EH (cell line): ENCODE measurements at regions not wholly inside any gene's neighbourhood (a gene's known extent, or its start where the extent isn't known, plus 50 kb on each side); places are given as distances from the start of the nearest gene placed in this dataset.
"Not testable (repeated sequence)": the region's sequence is repeated elsewhere in the genome, so short reads cannot be mapped to it uniquely, and the experiment has no call there.

Experiments used
- DNase-seq: peaks from one replicate; pipeline ENCODE4 v3.0.0-alpha.2; 2015; ENCODE audit warnings: low read depth

DNA sequence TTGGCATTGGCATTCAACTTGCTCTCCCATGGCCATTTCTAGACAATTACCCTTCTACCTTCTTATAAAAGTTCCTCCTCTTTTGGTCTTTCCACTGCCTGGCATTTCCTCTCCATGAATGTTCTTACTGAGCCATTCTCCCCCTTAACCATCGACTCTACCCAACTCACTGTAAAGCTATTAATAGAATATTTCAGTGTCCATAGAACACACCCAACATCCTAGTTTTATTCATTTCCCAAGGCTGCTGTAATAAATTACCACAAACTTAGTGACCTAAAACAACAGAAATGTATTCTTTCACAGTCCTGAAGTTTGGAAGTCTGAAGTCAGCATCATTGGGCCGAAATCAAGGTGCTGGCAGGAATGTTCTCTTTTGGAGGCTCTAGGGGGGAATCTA is 170.0 kb upstream of the ATP5MC3 start:
- DNase-seq: peak; percentile 8

DNA sequence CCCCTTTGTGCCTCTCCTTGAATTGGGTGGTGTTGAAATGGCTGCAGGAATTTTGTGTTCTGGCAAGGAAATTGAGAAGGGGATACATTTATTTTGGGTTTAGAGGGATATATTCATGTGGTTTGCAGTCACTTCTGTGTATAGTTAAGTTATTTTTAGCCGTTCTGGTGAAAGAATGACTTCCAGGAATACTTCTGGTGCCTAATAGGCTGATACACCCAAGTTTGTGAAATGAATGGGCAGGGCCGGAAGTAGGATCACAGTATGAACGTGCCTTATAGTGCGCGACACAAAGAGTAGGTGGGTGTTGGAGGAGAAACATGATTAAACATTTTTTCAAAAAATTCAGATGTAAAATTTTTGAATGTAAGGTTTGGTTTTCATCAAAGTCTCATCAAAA is 168.6 kb upstream of the ATP5MC3 start:
- DNase-seq: peak; percentile 34

DNA sequence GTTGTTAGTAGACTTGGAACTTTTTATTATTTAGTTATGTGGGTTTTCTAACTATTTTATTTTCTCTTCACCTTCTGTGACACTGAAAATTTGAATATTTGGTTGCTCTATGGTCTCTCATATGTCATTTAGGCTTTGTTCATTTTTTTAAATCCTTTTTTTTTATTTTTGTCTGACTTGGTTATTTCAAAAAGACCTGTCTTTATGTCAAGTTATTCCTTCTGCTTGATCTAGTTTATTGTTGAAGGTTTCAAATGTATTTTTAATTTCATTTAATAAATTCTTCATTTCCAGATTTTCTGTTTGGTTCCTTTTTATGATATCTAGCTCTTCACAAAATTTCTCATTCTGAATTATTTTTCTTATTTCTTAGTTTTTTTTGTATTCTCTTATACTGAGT is 160.6 kb upstream of the ATP5MC3 start:
- DNase-seq: no peak

DNA sequence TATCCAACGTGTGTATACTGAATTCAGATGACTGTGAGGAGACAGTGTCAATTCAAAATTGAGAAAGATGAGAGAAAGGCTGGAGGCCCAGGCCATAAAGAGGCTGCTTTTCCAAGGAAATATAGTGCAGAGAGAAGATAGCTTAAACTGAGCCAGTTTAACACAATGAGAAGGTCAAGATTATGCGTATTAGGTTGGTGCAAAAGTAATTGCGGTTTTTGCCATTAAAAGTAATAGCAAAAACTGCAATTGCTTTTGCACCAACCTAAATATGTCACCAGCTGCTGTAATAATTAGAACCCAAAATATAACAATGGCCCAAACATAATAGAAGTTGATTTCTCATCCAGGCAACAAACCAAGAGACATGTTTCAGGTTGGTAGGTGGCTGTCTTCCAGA is 148.7 kb upstream of the ATP5MC3 start:
- no peak for DNase-seq

DNA sequence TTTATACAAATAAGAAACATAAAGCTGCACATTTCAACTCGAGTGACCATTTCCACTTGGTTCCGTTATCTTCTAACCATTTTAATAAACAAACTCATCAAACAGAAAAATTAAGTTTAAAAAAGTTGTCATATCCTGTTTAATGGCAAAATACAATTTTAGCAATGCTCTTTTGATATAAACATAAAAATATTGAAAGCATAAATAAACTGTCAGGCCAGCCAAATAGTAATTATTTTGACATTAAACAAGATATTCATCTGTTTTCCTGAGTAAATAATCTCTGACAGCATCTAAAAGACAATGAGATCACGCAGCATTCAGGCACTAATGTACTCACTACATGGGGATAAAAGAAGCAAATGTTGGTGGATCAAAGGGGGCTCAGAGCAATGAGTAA is 145.3 kb upstream of the ATP5MC3 start:
- DNase-seq: no peak

DNA sequence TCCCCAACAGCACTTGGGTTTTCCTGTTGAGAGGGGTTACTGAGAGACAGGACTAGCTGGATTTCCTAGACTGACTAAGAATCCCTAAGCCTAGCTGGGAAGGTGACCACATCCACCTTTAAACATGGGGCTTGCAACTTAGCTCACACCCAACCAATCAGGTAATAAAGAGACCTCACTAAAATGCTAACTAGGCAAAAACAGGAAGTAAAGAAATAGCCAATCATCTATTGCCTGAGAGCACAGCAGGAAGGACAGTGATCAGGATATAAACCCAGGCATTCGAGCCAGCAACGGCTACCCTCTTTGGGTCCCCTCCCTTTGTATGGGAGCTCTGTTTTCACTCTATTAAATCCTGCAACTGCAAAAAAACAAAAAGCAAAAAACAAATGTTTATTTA is 144.7 kb upstream of the ATP5MC3 start:
- not testable (repeated sequence) for DNase-seq

DNA sequence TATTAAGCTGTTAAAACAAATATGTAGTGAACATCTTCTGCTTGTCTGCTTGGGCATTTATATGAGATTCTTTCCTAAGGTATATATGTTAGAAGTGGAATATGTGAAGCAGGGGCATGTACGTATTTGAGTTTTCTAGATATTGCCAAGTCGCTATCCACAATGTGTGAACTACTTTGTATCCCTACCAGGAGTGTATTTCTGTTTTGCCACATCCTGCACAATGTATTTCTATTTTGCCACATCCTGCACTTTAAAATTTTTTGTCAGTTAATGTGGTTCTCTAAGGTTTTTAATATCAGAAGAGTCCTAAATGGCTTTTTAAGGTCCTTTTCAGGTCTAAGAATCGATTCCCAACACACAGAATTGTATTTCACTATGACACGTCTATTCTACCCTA is 141.7 kb upstream of the ATP5MC3 start:
- no peak for DNase-seq

DNA sequence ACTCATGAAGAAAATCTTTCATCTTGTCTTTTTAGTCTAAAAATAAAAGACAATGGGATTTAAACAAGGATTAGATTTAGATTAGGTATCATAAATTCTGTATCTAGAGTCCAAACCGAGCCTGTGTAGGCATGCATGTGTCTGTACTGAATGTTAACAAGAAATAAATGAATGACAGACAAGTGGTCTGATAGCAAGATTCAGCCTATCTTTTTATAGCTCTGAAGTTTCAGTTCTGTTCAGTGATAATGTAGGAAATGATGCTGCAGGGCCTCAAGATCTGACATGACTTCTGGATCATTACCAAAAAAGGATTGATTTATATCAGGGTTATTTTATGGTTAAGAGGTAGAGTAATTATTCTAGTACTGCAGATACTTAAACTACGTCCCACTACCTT is 137.0 kb upstream of the ATP5MC3 start:
- no peak for DNase-seq

DNA sequence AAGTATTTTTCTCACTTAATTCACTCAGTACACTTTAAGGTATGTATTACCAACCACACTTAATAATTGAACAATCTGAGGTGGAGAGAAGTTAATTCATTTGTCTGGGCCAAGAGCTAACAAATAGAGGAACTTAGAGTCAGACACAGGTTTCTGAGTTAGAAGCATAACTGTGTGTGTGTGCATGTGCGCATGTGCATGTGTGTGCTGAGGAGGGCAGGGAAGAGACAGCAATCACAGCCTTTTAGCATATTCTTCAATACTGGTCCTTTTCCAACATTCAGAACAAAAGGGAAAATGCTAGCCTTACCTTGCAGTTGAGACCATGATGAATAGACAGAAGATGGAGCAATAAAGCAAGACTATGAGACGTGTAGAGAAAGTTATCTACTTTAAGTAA is 136.2 kb upstream of the ATP5MC3 start:
- DNase-seq: no peak

DNA sequence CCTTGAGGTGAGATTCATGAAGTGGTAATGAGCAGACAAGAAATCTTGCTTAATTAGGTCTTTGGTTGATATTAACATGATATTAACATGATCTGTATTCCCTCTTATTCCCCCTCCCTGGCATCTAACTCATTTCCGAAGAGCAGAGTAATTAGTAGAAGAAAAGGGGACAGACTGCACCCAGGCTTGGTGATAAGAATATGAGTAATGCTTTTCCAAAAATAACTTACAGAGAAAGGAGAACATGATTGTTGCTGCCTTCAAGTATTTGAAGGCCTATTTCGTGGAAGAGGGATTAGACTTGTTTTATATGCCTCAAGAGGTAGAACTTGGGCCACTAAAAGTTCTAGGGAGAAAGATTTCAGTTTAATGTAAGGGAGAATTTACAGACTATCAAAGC is 130.6 kb upstream of the ATP5MC3 start:
- no peak for DNase-seq

DNA sequence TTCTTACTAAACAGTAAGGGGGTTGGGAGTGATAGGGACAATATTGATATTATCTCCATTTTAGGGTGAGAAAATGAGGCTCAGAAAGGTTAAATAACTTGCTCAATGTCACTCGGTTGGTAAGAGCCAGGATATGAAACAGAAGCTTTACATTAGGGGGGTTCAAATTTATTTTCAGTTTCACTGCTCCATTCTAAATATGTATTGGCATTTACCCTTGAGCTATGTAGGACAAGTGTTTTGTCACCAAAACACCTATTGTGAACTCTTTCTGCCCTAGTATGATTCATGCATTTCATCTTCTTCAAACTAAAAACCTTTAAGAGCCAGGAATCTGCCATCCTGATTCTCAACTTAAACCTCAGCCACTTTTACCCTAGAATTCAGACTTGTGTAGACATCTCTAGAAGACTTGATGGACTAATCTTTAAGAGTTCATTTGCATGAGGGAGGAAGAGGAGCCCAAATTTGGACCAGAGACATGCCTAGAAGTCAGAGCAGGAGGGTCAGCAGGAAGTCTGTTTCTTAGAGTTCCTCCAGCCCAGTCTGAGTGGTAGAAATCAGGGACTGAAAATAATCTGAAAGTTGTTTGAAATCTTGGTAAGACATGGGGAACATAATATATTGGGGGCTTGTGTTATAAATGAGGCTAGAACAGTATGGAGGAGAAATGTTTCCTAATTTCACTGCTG is 129.4 kb upstream of the ATP5MC3 start:
- DNase-seq: no peak

DNA sequence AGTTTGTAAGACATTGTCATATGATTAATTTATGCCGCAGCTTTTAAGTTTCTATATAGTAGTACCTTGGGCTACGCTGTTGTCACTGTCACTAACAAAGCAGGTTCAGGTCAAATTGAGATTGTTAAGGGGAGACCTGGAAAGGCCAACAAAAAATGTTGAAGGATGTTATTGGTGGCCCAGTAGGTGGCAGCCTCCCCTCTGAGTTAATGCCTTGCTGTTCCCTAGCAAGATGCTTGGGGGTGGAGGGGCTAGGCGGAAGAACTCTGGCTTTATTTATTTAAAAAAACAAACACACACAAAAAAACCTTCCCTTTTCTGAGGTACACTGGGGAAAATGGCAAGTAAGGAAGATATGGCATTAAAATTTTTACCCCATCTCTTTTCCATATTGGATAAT is 128.3 kb upstream of the ATP5MC3 start:
- DNase-seq: peak; percentile 41

DNA sequence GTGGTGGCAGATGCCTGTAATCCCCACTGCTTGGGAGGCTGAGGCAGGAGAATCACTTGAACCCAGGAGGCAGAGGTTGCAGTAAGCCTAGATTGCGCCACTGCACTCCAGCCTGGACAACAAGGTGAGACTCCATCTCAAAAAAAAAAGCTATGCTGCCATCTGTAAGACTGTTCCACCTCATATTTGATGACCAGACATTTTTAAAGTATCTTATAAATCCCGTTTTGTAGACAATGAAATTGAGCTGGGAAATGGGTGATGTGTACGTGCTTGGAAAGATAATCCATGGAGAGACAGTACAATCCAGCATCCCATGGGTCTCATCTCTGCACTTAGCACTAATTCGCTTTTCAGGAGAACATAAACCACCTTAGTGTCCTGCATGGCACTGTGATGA is 126.5 kb upstream of the ATP5MC3 start:
- no peak for DNase-seq

DNA sequence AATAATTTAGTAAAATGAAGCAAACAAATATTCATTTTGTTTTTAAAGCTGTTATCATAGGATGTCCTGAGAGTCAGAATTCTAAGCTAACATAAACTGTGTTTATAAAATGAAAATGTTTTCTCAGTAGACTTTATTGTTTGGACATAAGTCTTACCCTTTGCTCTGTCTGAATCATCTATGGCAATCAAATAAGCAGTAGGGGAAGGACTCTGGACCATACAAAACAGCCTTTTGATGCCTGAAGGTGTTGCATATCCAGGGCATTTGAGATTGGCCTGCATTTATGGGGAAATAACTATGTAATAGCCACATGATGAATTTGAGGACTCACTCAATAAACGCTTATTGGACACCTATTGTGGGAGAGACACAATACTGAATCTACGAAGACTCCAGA is 123.0 kb upstream of the ATP5MC3 start:
- DNase-seq: no peak

DNA sequence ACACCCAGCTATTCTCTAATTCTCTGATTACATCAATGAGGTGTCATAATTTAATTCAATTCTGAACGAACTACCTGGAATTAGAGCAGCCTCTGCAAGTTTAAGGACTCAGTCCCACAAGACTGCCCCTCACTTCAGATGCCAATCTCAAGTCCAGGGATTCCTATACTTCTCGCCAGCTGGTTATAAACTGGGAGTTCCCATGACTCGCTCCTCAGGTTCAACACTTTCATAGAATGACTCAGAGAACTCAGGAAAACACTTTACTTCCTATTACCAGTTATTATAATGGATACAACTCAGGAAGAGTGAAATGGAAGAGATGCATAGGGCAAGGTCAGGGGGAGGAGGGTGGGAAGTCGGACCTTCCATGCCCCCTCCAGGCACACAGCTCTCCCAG is 112.3 kb upstream of the ATP5MC3 start:
- no peak for DNase-seq

DNA sequence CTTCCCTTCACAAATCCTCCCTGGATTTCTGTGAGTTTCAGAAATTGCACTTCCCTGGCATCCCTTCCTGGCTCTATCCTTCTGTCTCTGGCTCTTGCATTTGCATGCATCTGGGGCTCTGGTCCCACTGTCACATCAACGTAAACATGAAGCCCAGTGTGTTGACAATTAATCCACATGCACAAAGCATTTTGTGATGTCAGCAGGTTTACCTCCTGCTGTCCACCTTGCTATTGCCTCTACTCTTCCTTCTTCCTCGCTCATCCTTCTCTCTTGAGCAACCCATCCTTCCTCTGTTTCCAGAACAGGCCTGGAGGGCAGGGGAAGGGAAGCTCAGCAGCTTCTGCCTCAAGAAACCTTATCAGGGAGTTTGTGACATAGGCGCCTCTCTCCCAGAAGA is 111.7 kb upstream of the ATP5MC3 start:
- DNase-seq: no peak

DNA sequence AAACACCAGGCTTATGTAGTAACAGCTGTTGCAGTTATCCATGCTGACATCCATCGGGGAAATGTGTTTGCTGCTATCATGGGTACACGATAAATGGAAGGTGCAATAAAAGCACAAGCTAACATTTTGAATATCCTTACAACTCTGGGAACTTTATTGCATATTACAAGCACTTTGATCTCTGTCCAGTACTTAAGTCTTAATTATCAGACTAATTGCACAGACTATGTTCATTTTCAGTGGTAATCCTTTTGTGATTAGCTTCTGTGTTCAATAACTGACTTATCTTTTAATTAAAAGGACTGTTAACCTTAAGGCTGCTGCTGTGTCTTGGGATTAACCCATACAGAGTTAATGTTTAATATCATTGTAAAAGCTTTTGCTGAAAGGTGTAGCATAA is 101.4 kb upstream of the ATP5MC3 start:
- DNase-seq: no peak

DNA sequence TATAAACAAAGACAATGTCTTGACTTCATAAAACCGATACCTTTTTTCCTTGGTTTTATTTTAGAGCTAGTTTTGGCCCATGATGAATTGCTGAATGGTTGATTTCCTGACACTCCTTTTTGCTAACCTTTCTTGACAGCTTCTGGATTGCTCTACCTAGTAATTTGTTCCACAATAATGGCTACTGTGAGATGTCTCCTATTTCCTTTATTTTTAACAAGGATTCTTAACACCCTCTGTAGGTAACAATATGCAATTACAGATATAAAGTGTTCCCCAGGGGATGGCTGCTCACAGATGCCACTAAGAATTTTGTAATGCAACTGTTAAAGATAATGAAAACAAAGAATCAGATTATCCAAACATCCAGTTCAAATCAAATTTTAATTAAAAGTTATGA is 100.8 kb upstream of the ATP5MC3 start:
- DNase-seq: peak; percentile 42

DNA sequence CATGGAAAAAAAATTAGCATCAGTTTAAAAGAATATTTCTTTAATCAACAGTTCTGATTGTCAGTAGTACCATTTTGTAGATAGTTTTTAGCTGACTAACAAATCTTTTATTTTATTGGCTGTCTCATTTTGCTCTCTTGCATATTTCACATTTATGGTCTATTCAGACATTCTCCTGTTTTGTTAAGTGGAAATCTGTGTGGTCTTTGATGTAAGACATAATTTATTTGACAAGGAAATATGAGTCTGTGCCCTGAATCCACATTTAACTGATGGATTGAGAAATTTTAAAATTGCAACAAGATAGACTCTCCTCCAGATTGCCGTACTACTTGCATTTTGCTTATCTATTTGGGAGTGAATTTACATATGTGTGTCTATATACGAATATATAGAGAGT is 96.3 kb upstream of the ATP5MC3 start:
- DNase-seq: no peak

DNA sequence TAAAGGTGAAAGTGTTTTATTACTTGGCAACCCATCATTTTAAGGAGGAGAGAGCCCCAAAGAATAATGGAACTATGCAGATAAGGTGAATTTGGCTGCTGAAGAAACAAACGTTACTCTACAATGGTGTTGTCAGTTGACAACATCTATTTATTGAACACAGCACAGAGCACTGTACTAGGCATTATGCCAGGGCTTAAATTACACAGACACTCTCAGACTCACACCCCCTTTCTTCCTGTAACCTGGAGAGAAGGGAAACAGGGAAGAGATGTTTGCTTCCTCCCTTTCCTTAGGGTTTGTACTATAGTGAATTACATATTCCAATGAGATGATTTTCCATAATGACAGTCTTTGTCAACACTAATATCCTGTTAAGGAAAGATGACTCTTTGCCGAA is 94.0 kb upstream of the ATP5MC3 start:
- no peak for DNase-seq

DNA sequence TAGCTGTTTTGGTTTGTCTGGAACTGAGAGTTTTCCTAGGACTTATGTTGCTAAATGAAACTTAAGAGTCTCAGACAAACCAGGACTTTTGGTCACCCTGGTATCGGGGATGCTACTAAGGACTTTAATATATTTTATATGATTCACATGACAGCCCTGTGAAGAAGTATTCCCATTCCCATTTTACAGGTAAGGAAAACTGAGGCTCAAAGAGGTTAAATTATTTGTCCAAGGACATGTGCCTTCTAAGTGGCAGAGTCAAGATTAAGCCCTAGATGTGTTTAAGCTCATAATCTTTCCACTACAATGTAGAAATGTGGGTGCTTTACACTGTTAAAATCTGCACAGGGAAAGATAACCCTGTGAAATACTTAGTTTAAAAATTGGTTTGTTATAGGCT is 77.7 kb upstream of the ATP5MC3 start:
- DNase-seq: no peak

DNA sequence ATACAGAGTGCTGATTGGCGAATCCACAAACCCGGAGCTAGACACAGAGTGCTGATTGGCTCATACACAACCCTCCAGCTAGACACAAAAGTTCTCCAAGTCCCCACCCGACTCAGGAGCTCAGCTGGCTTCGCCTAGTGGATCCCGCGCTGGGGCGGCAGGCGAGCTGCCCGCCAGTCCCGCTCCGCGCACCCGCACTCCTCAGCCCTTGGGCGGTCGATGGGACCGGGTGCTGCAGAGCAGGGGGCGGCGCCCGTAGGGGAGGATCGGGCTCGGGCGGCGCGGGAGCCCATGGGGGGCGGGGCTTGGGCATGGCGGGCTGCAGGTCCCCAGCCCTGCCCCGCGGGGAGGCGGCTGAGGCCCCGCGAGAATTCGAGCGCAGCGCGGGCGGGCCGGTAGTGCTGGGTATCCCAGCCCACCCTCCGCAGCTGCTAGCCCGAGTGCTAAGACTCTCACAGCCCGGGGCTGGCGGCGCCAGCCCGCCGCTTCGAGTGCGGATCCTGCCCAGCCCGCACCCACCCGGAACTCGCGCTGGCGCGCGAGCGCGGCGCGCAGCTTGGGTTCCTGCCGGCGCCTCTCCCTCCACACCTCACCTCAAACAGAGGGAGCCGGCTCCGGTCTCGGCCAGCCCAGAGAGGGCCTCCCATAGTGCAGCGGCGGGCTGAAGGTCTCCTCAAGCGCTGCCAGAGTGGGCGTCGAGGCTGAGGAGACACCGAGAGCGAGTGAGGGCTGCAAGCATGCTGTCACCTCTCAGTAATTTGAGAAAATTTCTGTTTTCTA is 75.5 kb upstream of the ATP5MC3 start:
- DNase-seq: no peak

DNA sequence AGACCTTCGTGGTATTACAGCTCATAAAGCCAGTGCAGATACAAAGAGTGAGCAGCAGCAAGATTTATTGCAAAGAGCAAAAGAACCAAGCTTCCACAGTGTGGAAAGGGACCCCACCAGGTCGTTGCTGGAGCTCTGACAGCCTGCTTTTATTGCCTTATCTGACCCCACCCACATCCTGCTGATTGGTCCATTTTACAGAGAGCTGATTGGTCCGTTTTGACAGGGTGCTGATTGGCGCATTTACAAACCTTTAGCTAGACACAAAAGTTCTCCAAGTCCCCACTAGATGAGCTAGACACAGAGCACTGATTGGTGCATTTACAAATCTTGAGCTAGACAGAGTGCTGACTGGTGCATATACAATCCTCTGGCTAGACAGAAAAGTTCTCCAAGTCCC is 74.9 kb upstream of the ATP5MC3 start:
- DNase-seq: not testable (repeated sequence)

DNA sequence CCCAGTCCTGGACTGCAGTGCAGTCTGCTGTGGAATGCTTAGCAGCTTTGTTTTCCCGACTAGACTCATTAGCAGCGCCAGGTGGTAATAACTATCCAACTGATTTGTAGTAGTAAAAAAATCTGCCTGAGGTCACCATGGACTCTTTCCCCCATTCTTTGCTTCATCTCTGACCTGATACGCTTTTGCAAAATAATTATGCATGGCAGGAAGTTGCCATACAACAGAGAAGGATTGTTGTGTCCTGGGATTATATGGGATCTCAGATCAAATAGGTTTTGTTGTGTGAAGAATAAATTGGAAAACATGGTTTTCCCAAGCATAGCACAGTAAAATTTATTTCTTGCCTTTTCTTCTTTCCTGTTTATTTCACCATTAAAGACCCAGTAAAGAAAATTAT is 72.4 kb upstream of the ATP5MC3 start:
- DNase-seq: no peak
